D721Med (cell line): ENCODE measurements at regions not wholly inside any gene's neighbourhood (a gene's known extent, or its start where the extent isn't known, plus 50 kb on each side); places are given as distances from the start of the nearest gene placed in this dataset.

Experiments
- DNase-seq: peaks from one replicate; pipeline ENCODE4 v3.0.0; 2011; ENCODE audit warnings: low spot score; ENCODE audit not compliant: insufficient read length
- FAIRE-seq: peaks from 2 replicates; lab custom pipeline; 2011; peaks lifted over from hg19 to GRCh38; lab: Jason Lieb, UNC
- TF ChIP-seq, protein P1 (sequence below): IDR thresholded peaks from 2 replicates; pipeline ENCODE4 v1.5.1; 2012; ENCODE audit warnings: mild to moderate bottlenecking, control low read depth; ENCODE audit not compliant: insufficient read depth; ENCODE audit errors: missing control alignments

DNA sequence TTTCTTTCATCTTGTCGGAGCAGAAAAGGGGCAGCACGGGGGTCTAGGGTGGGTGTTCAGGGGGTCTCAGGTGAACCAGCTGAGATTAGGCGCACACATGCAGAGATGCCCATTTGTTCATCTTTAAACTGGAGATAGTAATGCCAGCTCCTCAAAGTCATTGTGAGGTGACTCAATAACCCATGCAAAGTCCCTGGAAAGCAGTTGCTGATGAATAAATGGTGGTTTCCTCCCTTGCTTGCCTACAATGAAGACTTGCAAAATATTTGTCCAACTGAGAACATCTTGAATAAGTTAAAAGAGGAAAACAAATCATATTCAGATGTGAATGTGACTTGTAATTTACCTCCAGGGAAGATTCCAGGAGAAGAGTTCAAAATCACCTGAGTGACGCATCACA is 206.9 kb downstream of the LY86 start:
- FAIRE-seq (no peak), DNase-seq (no peak)
- TF ChIP-seq, protein P1, sequence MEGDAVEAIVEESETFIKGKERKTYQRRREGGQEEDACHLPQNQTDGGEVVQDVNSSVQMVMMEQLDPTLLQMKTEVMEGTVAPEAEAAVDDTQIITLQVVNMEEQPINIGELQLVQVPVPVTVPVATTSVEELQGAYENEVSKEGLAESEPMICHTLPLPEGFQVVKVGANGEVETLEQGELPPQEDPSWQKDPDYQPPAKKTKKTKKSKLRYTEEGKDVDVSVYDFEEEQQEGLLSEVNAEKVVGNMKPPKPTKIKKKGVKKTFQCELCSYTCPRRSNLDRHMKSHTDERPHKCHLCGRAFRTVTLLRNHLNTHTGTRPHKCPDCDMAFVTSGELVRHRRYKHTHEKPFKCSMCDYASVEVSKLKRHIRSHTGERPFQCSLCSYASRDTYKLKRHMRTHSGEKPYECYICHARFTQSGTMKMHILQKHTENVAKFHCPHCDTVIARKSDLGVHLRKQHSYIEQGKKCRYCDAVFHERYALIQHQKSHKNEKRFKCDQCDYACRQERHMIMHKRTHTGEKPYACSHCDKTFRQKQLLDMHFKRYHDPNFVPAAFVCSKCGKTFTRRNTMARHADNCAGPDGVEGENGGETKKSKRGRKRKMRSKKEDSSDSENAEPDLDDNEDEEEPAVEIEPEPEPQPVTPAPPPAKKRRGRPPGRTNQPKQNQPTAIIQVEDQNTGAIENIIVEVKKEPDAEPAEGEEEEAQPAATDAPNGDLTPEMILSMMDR = no peak

DNA sequence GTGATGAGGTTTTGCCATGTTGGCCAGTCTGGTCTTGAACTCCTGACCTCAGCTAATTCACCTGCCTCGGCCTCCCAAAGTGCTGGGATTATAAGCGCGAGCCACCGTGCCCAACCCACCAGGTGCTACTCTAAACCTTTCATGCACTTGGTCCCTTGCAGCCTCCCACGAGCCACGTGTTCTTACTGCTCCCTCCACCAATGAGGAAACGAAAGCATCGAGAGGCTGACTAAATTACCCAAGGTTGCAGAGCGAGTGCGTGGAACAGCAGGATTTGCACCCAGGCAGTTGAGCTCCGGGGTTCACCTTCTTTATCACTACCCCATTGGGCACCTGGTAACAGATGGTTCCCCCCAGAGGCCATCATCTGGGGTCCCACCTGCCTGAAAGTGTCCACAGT is 208.3 kb downstream of the LY86 start:
- no peak for FAIRE-seq
- no peak for DNase-seq
- TF ChIP-seq, protein P1 = no peak

DNA sequence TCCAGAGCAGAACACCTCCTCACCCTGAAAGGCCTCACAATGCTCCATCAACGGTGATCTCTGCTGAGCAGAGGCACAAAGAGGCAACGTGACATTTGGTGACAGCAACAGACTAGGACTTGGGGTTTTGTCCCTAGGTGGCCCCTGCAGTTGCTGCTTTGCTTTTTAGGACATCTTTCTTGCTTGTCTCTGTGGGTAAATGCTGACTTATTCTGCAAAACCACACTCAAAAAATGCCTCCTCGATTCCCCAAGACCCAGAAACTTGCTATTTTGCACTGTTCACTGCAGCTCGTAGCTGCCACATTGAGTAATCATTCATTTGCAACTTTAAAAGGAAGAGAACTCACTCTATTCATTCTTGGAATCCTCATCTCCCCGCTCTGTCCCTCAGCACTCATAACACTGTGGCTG is 209.9 kb downstream of the LY86 start:
- FAIRE-seq (no peak), DNase-seq (no peak)

DNA sequence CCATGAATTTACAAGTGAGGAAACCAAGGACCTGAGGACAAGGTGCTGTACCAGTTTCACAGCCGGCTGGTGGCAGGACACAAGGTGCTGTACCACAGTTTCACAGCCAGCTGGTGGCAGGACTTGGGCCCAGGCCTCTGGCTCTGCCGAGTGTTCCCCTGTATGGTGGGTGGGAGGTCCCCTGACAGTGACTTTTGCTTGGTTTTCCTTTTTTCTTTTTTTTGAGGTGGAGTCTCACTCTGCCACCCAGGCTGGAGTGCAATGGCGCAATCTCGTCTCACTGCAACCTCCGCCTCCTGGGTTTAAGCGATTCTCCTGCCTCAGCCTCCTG is 212.4 kb downstream of the LY86 start:
- TF ChIP-seq, protein P1 = no peak
- DNase-seq (no peak), FAIRE-seq (no peak)

More for the DNA sequence above, 209.9 kb downstream of the LY86 start:
- TF ChIP-seq, protein P1 = no peak

DNA sequence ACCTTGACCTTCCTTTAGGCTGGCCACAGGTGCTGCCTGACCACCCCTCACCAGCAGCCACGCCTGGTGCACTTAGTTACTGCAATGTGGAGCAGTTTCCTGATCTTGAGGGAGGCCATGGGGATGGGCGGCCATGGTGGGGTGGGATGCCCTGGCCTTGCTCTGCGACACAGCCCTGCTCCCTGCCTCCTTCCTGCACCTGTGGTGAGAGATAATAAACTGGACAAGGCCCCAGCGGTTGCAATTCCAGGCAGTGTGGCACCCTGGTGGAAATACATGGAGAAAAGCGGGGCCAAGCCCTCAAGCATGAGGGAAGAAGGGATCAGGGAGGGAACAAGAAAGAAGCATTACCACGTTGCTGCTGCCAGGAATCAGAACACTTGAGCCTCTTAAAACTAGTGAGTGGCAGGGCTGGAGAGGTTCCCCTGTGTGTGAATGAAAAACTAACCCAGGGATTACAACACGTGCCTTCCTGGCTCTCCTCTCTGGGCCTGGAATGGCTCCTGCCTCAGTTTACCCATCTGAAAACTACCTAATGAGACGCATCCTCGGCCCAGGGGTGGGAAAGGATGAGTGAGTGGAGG is 213.2 kb downstream of the LY86 start:
- FAIRE-seq = no peak
- DNase-seq = no peak
- TF ChIP-seq, protein P1 = no peak

DNA sequence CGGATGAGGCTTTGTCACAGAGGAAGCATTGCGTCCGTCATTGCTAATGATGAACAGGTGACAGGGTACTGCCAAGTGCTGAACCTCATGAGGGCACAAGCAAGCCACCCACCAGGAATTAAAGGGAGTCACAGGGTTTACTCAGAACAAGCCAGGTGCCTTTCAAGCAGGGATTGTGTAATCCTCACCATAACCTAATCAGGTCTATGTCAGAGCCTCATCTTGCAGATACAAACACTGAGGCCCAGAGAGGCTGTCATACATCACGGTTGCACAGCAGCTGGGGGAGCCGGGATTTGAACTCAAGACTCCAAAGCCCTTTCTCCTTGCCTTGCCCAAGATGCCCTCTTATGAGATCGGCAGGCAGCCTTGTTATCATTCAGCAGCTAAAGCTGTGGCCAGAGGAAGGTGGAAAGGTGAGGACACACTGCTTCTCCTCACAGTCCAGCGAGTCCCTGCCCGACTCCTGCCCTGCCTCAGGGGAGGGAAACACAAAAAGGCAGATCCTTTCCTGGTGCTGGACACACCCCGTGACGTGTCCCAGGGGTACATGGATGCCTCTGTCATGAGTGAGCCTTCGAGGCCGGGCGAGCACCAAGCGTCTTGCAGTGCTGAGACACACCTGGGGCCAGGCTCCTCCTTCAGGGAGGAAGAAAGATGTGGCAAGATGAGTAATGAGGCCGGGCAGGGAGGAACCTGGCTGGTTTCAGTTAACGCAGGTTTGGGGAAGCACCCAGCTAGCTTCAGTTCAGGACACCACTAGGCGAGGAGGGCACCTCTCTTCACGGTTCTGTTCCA is 214.9 kb downstream of the LY86 start:
- DNase-seq (no peak), FAIRE-seq (no peak)
- TF ChIP-seq, protein P1 = no peak
